PFSK-1 (cell line): ENCODE measurements at regions not wholly inside any gene's neighbourhood (a gene's known extent, or its start where the extent isn't known, plus 50 kb on each side); places are given as distances from the start of the nearest gene placed in this dataset.

Experiments used
- POLR2AphosphoS5 ChIP-seq: IDR thresholded peaks from 2 replicates; pipeline ENCODE4 v1.6.1; 2012; ENCODE audit warnings: low read depth, mild to moderate bottlenecking, control low read depth, low read length, moderate library complexity
- SIN3A ChIP-seq: IDR thresholded peaks from 2 replicates; pipeline ENCODE4 v1.6.1; 2012; ENCODE audit warnings: mild to moderate bottlenecking, low read length, moderate library complexity, borderline replicate concordance; ENCODE audit not compliant: insufficient read depth
- TAF1 ChIP-seq: IDR thresholded peaks from 2 replicates; pipeline ENCODE4 v1.6.1; 2012; ENCODE audit warnings: low read length, control low read depth, borderline replicate concordance; ENCODE audit not compliant: insufficient read depth
- TF ChIP-seq, protein P1 (sequence below), 2 experiments: IDR thresholded peaks; 2 replicates each; pipeline versions ENCODE4 v1.6.1 to v1.8.0; 2011 to 2012; ENCODE audit warnings: low read depth in 2 of 2, low read length in 2 of 2, control low read depth in 1 of 2, inconsistent platforms in 1 of 2, mild to moderate bottlenecking in 1 of 2, moderate library complexity in 1 of 2; ENCODE audit not compliant: insufficient read depth in 1 of 2

DNA sequence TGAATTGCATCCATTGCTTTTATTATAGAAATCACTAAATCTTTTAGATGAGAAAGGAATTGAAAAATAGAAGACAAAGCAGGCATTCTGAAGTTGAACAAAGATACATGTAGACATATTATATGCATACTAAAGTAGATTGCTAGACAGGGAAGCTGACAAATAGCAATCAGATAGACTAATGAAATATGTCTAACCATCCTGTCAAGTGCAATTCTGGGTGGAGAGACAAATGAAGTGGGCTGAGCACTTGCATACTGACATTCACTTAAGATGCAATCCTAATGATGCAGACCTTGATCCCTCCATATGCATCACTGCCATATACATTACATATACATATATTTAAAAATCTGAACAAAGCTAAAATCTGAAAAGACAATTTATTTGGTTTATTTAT is 1130.0 kb upstream of the CDH6 start:
- TF ChIP-seq TAF1 = no peak
- no peak for TF ChIP-seq SIN3A
- TF ChIP-seq, protein P1, sequence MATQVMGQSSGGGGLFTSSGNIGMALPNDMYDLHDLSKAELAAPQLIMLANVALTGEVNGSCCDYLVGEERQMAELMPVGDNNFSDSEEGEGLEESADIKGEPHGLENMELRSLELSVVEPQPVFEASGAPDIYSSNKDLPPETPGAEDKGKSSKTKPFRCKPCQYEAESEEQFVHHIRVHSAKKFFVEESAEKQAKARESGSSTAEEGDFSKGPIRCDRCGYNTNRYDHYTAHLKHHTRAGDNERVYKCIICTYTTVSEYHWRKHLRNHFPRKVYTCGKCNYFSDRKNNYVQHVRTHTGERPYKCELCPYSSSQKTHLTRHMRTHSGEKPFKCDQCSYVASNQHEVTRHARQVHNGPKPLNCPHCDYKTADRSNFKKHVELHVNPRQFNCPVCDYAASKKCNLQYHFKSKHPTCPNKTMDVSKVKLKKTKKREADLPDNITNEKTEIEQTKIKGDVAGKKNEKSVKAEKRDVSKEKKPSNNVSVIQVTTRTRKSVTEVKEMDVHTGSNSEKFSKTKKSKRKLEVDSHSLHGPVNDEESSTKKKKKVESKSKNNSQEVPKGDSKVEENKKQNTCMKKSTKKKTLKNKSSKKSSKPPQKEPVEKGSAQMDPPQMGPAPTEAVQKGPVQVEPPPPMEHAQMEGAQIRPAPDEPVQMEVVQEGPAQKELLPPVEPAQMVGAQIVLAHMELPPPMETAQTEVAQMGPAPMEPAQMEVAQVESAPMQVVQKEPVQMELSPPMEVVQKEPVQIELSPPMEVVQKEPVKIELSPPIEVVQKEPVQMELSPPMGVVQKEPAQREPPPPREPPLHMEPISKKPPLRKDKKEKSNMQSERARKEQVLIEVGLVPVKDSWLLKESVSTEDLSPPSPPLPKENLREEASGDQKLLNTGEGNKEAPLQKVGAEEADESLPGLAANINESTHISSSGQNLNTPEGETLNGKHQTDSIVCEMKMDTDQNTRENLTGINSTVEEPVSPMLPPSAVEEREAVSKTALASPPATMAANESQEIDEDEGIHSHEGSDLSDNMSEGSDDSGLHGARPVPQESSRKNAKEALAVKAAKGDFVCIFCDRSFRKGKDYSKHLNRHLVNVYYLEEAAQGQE (IDR thresholded peaks at IDR 0.05; ENCODE audit: insufficient read depth in 1 of 2, low read depth in 2 of 2, low read length in 2 of 2) = no peak
- no peak for TF ChIP-seq POLR2AphosphoS5
